Left lung (tissue), 4 donors: ENCODE measurements at regions not wholly inside any gene's neighbourhood (a gene's known extent, or its start where the extent isn't known, plus 50 kb on each side); places are given as distances from the start of the nearest gene placed in this dataset.

Experiments used
- ATAC-seq: fragments of 200-7000 bp; cut with Tn5 transposase; one replicate; pipeline ENCODE4 v1.9.1; 2020; ENCODE audit warnings: moderate library complexity
- DNase-seq, 4 donors: peaks; one replicate each; pipeline ENCODE4 v3.0.0-alpha.2; 2013 to 2020
- H3K27ac ChIP-seq, 2 donors: fragments of 200-600 bp; sonication (generic) in 1 of 2; one replicate each; pipeline versions ENCODE4 v1.5.0 to v1.8.0; 2020 to 2021
- H3K27me3 ChIP-seq, 2 donors: fragments of 200-600 bp; sonication (generic) in 1 of 2; one replicate each; pipeline versions ENCODE4 v1.5.0 to v1.8.0; 2020 to 2021
- H3K36me3 ChIP-seq, 2 donors: fragments of 200-600 bp; sonication (generic) in 1 of 2; one replicate each; pipeline versions ENCODE4 v1.5.0 to v1.8.0; 2020 to 2021
- H3K4me1 ChIP-seq, 2 donors: fragments of 200-600 bp; one replicate each; pipeline ENCODE4 v1.8.0; 2021
- H3K4me3 ChIP-seq, 2 donors: fragments of 200-600 bp; sonication (generic) in 1 of 2; one replicate each; pipeline versions ENCODE4 v1.5.0 to v1.8.0; 2020 to 2021; ENCODE audit warnings: mild to moderate bottlenecking in 1 of 2
- H3K9me3 ChIP-seq, 2 donors: fragments of 200-600 bp; sonication (generic) in 1 of 2; one replicate each; pipeline versions ENCODE4 v1.5.0 to v1.8.0; 2020 to 2021
- intact Hi-C, 2 donors: fragments of 100-400 bp; cut with DNase I; formaldehyde crosslinking; loops; one replicate each; pipeline versions ENCODE4 v1.11.2 to v1.14.2; 2022
- TF ChIP-seq, protein P1 (sequence below), 2 donors: fragments of 200-600 bp; sonication (generic) in 1 of 2; IDR thresholded peaks; one replicate each; pipeline versions ENCODE4 v1.5.0 to v1.8.0; 2021; ENCODE audit warnings: antibody characterized with exemption in 2 of 2
- donor health status: DM: no; HTN: yes; CAD: no.
- donor health status: DM: no; HTN: no; CAD: no.

GRCh38 chr9:88712484-88712883 is 177.5 kb downstream of the NXNL2 start:
- intact Hi-C loops, result no loop called here
- ATAC-seq (no peak), DNase-seq (no peak)
- no peaks in the 10 kb centered on the region for H3K27me3 ChIP-seq
- H3K4me3 ChIP-seq, result no peak overlapping the region
- H3K9me3 ChIP-seq, result peaks cover 0 to 4% of the 10 kb centered on the region in 2 donors
- H3K27ac ChIP-seq, result no peak overlapping the region
- no peaks in the 10 kb centered on the region for H3K36me3 ChIP-seq
- TF ChIP-seq, protein P1, sequence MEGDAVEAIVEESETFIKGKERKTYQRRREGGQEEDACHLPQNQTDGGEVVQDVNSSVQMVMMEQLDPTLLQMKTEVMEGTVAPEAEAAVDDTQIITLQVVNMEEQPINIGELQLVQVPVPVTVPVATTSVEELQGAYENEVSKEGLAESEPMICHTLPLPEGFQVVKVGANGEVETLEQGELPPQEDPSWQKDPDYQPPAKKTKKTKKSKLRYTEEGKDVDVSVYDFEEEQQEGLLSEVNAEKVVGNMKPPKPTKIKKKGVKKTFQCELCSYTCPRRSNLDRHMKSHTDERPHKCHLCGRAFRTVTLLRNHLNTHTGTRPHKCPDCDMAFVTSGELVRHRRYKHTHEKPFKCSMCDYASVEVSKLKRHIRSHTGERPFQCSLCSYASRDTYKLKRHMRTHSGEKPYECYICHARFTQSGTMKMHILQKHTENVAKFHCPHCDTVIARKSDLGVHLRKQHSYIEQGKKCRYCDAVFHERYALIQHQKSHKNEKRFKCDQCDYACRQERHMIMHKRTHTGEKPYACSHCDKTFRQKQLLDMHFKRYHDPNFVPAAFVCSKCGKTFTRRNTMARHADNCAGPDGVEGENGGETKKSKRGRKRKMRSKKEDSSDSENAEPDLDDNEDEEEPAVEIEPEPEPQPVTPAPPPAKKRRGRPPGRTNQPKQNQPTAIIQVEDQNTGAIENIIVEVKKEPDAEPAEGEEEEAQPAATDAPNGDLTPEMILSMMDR (IDR thresholded peaks at IDR 0.05), result no peak
- H3K4me1 ChIP-seq, result no peaks in the 10 kb centered on the region

DNA sequence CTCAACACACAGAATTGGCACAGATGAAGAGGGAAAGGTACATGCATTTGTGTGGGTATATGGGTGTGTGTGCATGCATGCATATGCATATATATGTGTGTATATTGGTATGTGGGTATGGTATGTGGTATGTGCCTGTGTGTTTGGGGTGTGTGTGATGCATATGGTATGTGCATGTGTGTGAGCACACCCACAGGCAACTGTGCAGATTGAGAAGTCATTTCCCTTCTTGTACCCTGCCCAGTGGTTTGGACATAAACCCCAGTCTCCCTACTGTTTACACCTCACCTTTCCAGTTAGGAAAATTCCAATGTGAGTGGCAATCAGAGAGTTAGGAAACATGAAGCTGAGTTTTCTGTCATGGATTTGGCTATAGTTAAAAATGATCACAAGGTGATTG is 178.0 kb downstream of the NXNL2 start:
- H3K27ac ChIP-seq, result no peak overlapping the region
- no peaks in the 10 kb centered on the region for H3K36me3 ChIP-seq
- ATAC-seq (no peak), DNase-seq (no peak)
- intact Hi-C loops, result no loop called here
- peaks cover 0 to 4% of the 10 kb centered on the region in 2 donors for H3K9me3 ChIP-seq
- no peak overlapping the region for H3K4me3 ChIP-seq
- no peaks in the 10 kb centered on the region for H3K4me1 ChIP-seq
- no peaks in the 10 kb centered on the region for H3K27me3 ChIP-seq
- TF ChIP-seq, protein P1 (IDR thresholded peaks at IDR 0.05), result no peak

DNA sequence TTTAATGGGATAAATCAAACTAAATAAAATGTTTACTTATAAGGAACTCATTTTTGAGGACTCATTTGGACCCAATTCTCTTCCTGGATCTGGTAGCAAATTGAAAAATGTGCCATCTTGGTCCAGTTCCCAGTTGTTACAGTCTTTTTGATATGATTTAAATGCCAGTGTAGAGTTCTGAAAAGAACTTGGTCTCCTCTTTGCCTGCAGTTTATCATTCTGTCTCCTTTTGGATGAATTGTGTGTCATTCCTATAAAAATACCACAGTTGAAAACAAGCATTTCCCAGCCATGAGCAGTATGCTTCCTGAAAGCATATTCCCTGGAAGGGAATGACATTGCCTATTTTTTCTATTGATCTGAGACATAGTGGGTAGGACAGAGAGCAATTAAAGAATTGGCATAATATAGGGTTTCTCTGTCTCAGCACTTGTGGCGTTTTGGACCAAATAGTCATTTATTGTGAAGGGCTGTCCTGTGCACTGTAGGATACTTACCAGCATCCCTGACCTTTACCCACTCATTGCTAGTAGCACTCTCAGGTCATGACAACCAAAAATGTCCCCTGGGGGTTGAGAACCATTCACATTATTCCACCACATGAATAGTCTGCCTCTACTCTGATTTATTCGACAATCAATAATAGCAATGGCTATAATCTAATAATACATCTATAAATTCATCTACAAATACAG is 181.8 kb downstream of the NXNL2 start:
- Histone ChIP-seq H3K27me3 (no peaks in the 10 kb centered on the region), H3K9me3 (peaks cover 0 to 4% of the 10 kb centered on the region in 2 donors), H3K27ac (no peak overlapping the region), H3K4me1 (no peaks in the 10 kb centered on the region), H3K4me3 (no peak overlapping the region), H3K36me3 (no peaks in the 10 kb centered on the region)
- intact Hi-C loops, result no loop called here
- TF ChIP-seq, protein P1 (IDR thresholded peaks at IDR 0.05), result no peak
- ATAC-seq (no peak), DNase-seq (no peak)

- intact Hi-C loops, result no loop called here
- no peaks in the 10 kb centered on the region for H3K27me3 ChIP-seq
- DNase-seq (no peak), ATAC-seq (no peak)
- H3K4me1 ChIP-seq, result no peaks in the 10 kb centered on the region
- H3K36me3 ChIP-seq, result no peaks in the 10 kb centered on the region
- TF ChIP-seq, protein P1 (IDR thresholded peaks at IDR 0.05), result no peak
- no peak overlapping the region for H3K27ac ChIP-seq
- H3K9me3 ChIP-seq, result no peaks in the 10 kb centered on the region
- H3K4me3 ChIP-seq, result no peak overlapping the region
Observed at GRCh38 chr9:88721025-88721424, 186.0 kb downstream of the NXNL2 start.

DNA sequence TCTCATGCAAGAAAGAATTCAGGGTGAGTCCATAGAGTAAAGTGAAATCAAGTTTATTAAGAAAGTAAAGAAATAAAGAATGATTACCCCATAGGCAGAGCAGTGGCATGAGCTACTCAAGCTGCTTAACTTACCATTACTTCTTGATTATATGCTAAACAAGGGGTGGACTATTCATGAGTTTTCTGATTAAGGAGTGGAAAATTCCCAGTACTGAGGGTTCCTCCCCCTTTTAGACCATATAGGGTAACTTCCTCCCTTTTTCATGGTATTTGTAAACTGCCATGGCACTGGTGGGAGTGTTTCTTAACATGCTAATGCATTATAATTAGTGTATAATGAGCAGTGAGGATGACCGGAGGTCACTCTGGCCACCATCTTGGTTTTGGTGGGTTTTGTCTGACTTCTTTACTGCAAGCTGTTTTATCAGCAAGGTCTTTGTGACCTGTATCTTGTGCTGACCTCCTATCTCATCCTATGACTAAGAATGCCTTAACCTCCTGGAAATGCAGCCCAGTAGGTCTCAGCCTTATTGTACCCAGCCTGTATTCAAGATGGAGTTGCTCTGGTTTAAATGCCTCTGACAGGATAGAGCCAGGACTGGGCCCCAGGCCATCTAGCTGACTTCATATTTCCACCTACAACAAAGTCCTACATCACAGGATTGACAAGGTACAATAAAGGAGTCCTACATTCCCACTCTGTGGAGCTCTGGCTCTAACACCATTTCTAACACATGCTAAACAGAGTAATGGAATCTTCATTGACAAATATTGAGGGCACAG is 186.7 kb downstream of the NXNL2 start:
- DNase-seq, result no peak
- TF ChIP-seq, protein P1 (IDR thresholded peaks at IDR 0.05), result no peak
- ATAC-seq, result no peak
- H3K4me1 ChIP-seq, result no peaks in the 10 kb centered on the region
- H3K27ac ChIP-seq, result no peak overlapping the region
- intact Hi-C loops, result no loop called here
- H3K36me3 ChIP-seq, result no peaks in the 10 kb centered on the region
- H3K4me3 ChIP-seq, result no peak overlapping the region
- no peaks in the 10 kb centered on the region for H3K9me3 ChIP-seq
- H3K27me3 ChIP-seq, result no peaks in the 10 kb centered on the region
